Testis (tissue), 2 donors: ENCODE measurements at regions not wholly inside any gene's neighbourhood (a gene's known extent, or its start where the extent isn't known, plus 50 kb on each side); places are given as distances from the start of the nearest gene placed in this dataset.

Experiments used
- POLR2A ChIP-seq: fragments of 450-650 bp; IDR thresholded peaks from one replicate; pipeline ENCODE4 v1.6.1; 2017; ENCODE audit warnings: antibody characterized with exemption, mild to moderate bottlenecking, moderate library complexity
- TF ChIP-seq, protein P1 (sequence below), 3 experiments: fragments of 450-650 bp in 2 of 3; fragments of 200-600 bp in 1 of 3; sonication (generic) in 1 of 3; IDR thresholded peaks; one replicate each; pipeline ENCODE4 v1.5.1; 2016 to 2019; ENCODE audit warnings: antibody characterized with exemption in 3 of 3, mild to moderate bottlenecking in 2 of 3, moderate library complexity in 1 of 3

DNA sequence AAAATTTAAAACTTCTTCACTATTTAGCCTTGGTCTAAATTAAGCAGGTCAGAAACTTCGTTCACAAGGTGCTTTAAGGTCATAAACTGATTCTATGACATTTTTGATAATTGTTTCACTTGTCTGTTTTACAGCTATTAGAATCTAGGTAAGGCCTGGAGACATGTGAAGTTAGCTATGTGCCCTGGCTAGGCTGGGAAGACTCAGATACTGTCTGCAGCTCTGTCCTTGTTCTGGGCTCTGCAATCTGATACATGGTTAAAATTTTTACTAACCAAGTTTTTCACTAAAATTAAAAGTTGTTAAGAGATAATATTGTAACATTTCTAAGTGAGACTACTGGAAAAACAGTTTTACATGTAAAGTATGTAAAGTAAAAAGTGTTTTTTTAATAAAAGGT lies 479.6 kb upstream of the EPHA6 start:
- TF ChIP-seq, protein P1, sequence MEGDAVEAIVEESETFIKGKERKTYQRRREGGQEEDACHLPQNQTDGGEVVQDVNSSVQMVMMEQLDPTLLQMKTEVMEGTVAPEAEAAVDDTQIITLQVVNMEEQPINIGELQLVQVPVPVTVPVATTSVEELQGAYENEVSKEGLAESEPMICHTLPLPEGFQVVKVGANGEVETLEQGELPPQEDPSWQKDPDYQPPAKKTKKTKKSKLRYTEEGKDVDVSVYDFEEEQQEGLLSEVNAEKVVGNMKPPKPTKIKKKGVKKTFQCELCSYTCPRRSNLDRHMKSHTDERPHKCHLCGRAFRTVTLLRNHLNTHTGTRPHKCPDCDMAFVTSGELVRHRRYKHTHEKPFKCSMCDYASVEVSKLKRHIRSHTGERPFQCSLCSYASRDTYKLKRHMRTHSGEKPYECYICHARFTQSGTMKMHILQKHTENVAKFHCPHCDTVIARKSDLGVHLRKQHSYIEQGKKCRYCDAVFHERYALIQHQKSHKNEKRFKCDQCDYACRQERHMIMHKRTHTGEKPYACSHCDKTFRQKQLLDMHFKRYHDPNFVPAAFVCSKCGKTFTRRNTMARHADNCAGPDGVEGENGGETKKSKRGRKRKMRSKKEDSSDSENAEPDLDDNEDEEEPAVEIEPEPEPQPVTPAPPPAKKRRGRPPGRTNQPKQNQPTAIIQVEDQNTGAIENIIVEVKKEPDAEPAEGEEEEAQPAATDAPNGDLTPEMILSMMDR (IDR thresholded peaks at IDR 0.05) = no peak
- TF ChIP-seq POLR2A = no peak
